SK-MEL-5 (cell line): ENCODE measurements at regions not wholly inside any gene's neighbourhood (a gene's known extent, or its start where the extent isn't known, plus 50 kb on each side); places are given as distances from the start of the nearest gene placed in this dataset.

ENCODE experiments used
- DNase-seq: peaks from one replicate; pipeline ENCODE4 v3.0.0-alpha.2; 2016; ENCODE audit warnings: low read depth, low spot score
- in situ Hi-C: cut with HindIII; loops from 2 replicates; pipeline ENCODE4 v1.10.0; 2016; ENCODE audit warnings: low sequenced_read_pairs, high pct_unique_total_duplicates, low pct_unique_long_range_greater_than_20kb

DNA sequence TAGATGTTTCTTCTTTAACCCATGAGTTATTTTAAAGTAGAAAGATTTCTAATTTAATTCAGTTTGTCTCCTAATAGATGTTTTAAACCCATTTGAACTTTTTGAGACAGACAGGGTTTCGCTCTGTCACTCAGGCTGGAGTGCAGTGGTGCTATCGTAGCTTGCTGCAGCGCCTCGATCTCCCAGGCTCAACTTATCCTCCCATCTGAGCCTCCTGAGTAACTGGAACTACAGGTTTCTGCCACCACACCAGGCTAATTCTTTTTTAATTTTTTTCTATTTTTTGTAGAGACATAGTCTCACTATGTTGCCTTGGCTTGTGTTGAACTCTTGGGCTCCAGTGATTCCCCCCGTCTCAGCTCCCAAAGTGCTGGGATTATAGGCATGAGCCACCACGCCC is 53.0 kb upstream of the RAB18 start:
- in situ Hi-C loops = no loop called here
- DNase-seq = no peak

DNA sequence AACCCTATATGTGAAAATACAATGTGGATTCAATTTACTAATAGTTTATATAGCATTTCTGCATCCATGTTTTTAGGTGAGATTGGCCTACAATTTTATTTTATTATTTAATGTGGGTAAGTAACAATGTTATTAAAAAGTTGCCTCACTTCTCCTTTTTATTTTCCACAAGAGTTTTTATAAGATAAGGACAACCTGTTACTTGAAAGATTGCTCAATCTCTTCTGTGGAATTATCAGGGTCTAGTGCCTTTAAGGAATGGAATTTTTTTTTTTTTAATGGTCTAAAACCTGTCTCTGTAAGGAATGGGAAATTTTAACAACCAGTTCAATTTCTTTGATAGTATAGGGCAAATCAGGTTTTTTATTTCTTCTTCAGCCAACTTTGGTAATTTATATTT is 53.9 kb upstream of the RAB18 start:
- in situ Hi-C loops = no loop called here
- DNase-seq = no peak

- in situ Hi-C loops = no loop called here
- DNase-seq = no peak
These were observed 54.5 kb upstream of the RAB18 start for GRCh38 chr10:27449571-27449970.

GRCh38 chr10:27448921-27449320 is 55.2 kb upstream of the RAB18 start:
- in situ Hi-C loops = no loop called here
- peak; percentile 3 for DNase-seq

DNA sequence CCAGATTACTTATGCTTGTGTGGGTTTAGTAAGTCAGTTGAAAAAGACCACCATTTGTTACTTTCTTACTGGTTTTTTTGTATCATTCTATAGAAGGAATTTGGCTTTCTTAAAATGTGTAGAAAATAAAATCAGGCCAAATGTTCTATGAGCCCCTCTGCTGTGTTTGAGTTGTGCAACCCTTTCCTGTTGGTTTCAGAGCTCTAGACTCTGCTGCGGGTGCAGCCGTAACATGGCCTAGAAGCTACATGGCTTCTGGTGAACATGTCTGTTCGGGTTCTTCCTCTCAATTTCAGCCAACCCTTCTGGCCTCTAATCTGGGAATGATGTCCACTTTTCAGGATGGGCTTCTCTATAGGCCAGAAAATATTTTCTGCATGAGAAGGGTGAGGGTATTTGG is 56.6 kb upstream of the RAB18 start:
- in situ Hi-C loops = no loop called here

DNA sequence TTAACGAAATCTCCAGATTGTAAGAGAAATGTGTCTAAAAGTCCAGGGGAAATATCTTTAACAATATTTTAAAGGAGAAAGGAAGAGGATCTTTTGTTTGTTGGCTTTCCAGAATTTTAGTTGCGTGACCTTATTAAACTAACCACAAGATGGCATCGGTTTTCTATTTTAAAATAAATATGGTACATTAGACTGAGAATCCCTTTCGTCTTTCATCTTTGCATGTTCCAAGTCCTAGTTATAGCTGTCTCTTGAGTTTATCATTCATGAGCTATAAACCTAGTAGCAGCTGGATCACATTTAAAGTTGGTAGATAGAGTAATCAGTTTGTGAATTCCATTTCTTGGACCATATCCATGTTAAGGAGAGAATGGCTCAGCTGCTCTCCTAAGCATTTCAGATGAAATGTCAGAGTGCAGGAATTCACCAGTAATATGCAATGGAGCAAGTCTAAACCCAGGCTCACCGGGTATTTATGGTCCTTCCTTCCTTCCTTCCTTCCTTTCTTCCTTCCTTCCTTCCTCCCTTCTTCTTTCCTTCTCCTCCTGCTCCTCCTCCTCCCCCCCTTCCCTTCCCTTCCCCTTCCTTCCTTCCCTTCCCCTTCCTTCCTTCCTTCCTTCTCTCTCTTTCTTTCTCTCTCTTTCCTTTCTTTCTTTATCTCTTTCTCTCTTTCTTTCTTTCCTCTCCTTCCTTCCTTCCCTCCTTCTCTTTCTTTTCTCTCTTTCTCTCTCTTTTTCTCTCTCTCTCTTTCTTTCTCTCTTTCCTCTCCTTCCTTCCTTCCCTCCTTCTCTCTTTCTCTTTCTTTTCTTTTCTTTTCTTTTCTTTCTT is 57.8 kb upstream of the RAB18 start:
- in situ Hi-C loops = no loop called here
- DNase-seq = peak; percentile 45

More for the DNA sequence above, 56.6 kb upstream of the RAB18 start:
- no peak for DNase-seq

DNA sequence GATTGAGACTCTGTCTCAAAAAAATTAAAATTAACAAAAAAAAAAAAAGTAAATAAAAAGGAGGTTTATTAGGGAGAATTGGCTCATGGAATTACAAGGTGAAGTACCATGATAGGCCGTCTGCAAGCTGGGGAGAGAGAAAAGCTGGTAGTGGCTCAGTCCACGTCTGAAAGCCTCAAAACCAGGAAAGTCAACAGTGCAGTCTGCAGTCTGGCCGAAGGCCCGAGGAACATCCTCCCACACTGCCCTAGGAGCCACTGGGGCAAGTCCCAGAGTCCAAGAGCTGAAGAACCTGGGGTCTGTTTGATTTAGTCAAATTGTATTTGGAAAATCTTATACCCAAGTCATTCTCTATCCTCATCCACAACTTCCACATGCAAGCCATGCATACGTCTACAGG is 59.0 kb upstream of the RAB18 start:
- DNase-seq = no peak
- in situ Hi-C loops = no loop called here

GRCh38 chr10:27440478-27440877 is 63.6 kb upstream of the RAB18 start:
- in situ Hi-C loops = no loop called here

GRCh38 chr10:27440021-27440420 is 64.1 kb upstream of the RAB18 start:
- DNase-seq = no peak
- in situ Hi-C loops = no loop called here

More at GRCh38 chr10:27440478-27440877, 63.6 kb upstream of the RAB18 start:
- DNase-seq = no peak

- in situ Hi-C loops = no loop called here
- DNase-seq = peak; percentile 50
These were observed 65.0 kb upstream of the RAB18 start for GRCh38 chr10:27439101-27439500.

GRCh38 chr10:27437775-27438174 is 66.3 kb upstream of the RAB18 start:
- in situ Hi-C loops = no loop called here
- DNase-seq = no peak

GRCh38 chr10:27436710-27437109 is 67.4 kb upstream of the RAB18 start:
- no peak for DNase-seq
- in situ Hi-C loops = no loop called here

DNA sequence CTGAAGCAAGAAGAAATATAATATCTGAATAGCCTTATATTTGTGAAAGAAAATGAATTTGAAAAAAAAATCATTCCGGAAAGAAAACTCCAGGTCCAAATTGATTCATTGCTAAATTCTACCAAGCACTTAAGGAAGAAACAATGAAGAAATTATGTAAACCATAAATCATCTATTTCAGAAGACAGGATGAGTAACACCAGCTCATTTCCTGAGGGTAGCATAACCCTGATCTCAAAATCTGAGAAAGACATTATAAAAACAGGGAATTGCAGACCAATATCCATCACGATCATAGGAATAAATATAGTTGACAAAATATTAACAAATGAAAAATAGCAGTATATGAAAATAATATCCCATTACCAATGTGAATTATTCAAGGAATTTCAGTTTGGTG is 70.1 kb upstream of the RAB18 start:
- in situ Hi-C loops = no loop called here
- no peak for DNase-seq

- in situ Hi-C loops = no loop called here
- no peak for DNase-seq
These were observed 77.1 kb upstream of the RAB18 start for GRCh38 chr10:27426948-27427467.

DNA sequence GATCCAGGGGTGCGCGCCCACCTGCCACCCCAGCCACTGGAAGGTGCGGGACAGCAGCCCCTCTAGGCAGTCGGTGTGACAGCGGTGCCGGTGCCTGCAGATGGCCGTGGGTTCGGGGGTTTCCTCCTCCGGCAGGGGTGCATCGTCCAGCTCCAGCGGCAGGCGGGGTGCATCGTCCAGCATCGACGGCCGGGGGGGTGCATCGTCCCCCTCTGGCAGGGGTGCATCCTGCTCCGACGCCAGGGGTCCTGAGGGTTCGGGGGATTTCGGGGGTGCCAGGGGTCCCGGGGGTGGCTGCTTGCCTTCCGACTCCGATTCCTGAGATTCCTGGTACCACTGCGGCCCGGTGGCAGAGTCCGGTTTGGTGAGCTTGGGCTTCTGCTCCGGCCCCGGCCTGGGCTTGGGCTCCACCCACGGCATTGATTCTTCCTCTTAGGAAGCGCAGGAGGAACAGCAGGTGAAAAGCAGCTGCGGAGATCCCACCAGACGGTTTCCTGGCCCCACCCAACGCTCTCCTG is 90.2 kb upstream of the RAB18 start:
- in situ Hi-C loops = no loop called here
- DNase-seq = no peak

- in situ Hi-C loops = no loop called here
- DNase-seq = no peak
These were observed 90.7 kb upstream of the RAB18 start for GRCh38 chr10:27413387-27413786.

GRCh38 chr10:27410153-27410552 is 94.0 kb upstream of the RAB18 start:
- DNase-seq = no peak
- in situ Hi-C loops = no loop called here

GRCh38 chr10:27407271-27407670 is 96.8 kb upstream of the RAB18 start:
- in situ Hi-C loops = no loop called here
- no peak for DNase-seq

- no peak for DNase-seq
- in situ Hi-C loops = no loop called here
These were observed 104.2 kb upstream of the RAB18 start for GRCh38 chr10:27399871-27400270.
